GM18511 (cell line): ENCODE measurements at regions not wholly inside any gene's neighbourhood (a gene's known extent, or its start where the extent isn't known, plus 50 kb on each side); places are given as distances from the start of the nearest gene placed in this dataset.
"Not testable (repeated sequence)": the region's sequence is repeated elsewhere in the genome, so short reads cannot be mapped to it uniquely, and the experiment has no call there.

ENCODE experiments used
- ATAC-seq: cut with Tn5 transposase; IDR thresholded peaks from one replicate; pipeline ENCODE4 v1.9.1; 2021; ENCODE audit warnings: mild to moderate bottlenecking, moderate library complexity; ENCODE audit not compliant: unreplicated experiment

DNA sequence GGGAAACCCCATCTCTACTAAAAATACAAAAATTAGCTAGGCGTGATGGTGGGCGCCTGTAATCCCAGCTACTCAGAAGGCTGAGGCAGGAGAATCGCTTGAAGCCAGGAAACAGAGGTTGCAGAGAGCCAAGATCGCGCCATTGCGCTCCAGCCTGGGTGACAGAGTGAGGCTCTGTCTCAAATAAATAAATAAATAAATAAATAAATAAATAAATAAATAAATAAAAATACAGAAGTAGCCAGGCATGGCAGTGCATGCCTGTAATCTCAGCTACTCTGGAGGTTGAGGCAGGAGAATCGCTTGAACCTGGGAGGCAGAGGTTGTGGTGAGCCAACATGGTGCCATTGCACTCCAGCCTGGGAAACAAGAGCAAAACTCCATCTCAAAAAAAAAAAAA lies 1068.7 kb upstream of the CITED2 start:
- not testable (repeated sequence) for ATAC-seq

DNA sequence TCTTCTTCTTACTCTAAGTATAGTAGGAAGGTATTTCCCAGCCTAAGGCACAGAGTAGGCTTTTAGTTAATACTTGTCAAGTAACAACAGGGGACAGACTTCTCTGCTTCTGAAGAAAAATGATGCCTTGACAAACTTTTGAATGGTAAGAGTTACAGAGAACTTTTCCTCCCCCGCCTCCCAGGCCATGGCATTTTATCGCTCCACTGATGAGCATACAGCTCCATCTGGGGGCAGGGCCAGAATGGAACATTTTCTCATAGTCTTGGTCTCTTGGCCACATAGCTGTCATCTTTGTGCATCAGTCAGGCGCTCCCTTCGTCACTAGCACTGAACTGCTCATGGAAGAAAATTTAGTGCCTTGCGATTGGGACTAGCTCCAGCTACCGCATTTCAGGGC lies 1066.8 kb upstream of the CITED2 start:
- no peak for ATAC-seq

GRCh38 chr6:140440223-140440835 lies 1065.9 kb upstream of the CITED2 start:
- no peak for ATAC-seq

DNA sequence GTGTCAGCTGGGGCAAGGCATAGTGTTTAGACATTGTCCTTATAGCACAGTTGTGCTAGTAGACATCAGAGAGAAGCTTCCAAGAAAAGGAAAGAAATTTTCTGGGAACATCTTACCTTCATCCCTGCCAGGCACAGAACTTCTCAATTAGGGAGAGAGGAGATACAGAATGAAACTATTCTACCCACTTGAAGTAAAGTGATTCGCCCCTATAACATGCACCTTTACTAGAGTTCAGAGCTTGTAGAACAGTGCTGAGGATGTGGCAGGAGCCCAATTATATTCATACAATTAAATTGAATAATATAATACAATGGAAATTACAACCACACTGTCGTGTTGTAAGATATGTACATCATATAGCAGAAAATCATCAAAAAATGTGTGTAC lies 1063.9 kb upstream of the CITED2 start:
- ATAC-seq: no peak

GRCh38 chr6:140437619-140438345 lies 1063.3 kb upstream of the CITED2 start:
- ATAC-seq: no peak

GRCh38 chr6:140436023-140436811 lies 1061.8 kb upstream of the CITED2 start:
- ATAC-seq: no peak

DNA sequence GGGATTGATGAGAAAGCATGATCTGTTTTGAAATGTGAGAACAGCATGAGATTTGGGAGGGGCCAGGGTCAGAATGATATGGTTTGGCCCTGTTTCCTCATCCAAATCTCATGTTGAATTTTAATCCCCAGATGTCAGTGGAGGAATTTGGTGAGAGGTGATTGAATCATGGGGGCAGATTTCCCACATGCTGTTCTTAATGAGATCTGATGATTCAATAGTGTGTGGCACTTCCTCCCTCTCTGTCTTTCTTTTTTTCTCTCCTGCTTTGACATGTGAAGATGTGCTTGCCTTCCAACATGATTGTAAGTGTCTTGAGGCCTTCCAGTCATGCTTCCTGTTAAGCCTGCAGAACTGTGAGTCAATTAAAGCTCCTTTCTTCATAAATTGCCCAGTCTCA lies 1060.3 kb upstream of the CITED2 start:
- ATAC-seq: no peak

GRCh38 chr6:140433072-140433471 lies 1058.6 kb upstream of the CITED2 start:
- no peak for ATAC-seq

GRCh38 chr6:140427842-140428241 lies 1053.4 kb upstream of the CITED2 start:
- ATAC-seq: no peak

GRCh38 chr6:140414966-140415620 lies 1040.6 kb upstream of the CITED2 start:
- ATAC-seq: no peak

DNA sequence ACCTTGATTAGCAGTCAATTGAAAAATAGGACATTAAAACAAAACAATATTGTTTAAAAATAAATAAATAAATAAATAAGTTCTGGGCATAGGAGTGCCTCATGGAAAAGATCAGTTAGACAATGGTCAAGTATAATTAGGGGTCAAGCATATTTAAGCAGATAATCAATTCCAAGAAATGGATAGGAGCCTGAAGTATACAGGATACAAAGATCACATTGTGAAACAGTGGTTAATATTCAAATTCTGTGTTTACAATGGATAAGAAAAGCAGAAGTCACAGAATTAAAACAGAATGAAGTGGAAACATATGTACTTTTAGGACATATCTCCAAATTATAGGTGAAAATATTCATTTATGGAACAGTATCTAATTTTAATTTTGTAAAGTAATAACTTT lies 1028.6 kb upstream of the CITED2 start:
- ATAC-seq: no peak

DNA sequence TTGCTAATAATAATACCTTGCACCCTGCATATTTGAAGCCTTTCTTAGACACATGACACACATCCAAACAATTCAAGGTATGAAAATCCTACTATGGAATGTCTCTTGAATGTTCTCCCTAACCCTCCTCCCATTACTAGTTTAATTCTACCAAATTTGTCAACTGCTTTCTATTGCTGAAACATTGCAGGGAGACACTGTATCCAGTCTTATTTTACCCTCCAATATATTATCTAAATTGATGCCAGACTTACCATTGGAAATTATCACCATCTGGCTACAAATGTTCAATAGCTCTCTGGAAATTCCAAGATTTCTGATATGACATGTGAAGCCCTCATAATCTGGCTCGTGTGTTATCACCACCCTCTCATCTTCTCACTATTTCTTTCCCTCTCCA lies 1027.3 kb upstream of the CITED2 start:
- no peak for ATAC-seq

- no peak for ATAC-seq
Measured at GRCh38 chr6:140398076-140398475, 1023.6 kb upstream of the CITED2 start.

GRCh38 chr6:140397106-140397505 lies 1022.7 kb upstream of the CITED2 start:
- no peak for ATAC-seq

- ATAC-seq: no peak
Measured at GRCh38 chr6:140393665-140394540, 1019.5 kb upstream of the CITED2 start.

GRCh38 chr6:140388815-140389214 lies 1014.4 kb upstream of the CITED2 start:
- ATAC-seq: no peak

DNA sequence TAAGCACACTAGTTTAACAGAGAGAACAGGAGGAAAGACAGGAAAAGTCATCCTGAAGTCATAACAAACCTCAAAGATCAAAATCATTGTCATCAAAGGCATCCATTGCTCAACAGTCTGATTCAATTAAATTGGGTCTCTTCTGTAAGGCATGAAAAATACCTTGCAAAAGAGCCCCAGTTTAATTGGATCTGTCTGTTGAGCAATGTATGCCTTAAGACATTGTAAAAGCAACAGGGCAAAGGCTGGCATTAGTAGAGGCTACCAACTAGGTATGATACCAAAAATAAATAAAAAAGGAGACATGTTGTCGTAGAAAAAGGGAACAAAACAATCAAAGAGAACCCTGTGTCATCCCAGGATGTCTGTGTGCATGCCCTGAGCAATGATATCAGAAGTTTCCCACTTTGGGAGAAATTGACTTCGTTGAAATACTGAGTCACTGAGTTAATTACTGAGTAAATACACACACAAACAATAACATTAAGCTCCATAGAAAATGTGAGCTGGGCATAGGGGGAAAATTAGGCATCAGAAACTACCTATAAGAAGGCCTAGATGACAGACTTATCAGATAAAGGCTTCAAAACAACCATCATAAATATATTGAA lies 1013.8 kb upstream of the CITED2 start:
- ATAC-seq: no peak

GRCh38 chr6:140385679-140386078 lies 1011.2 kb upstream of the CITED2 start:
- ATAC-seq: no peak

GRCh38 chr6:140382355-140382754 lies 1007.9 kb upstream of the CITED2 start:
- ATAC-seq: no peak
